ENCODE measurements at regions not wholly inside any gene's neighbourhood (a gene's known extent, or its start where the extent isn't known, plus 50 kb on each side); places are given as distances from the start of the nearest gene placed in this dataset.

- no peaks in the 10 kb centered on the region for H3K27me3 ChIP-seq (ENCODE audit: control insufficient read depth in 2 of 2, insufficient read depth in 2 of 2, low read length in 2 of 2)
- H3K27ac ChIP-seq (ENCODE audit: insufficient read depth, low read depth, low read length), result no peak overlapping the region
- no peak for FAIRE-seq
- H3K9me1 ChIP-seq (replicated peaks; ENCODE audit: control insufficient read depth, extremely low read depth, insufficient read depth, low read length), result no peaks in the 10 kb centered on the region
- H2AFZ ChIP-seq (ENCODE audit: low read depth, low read length), result no peak overlapping the region
- no peaks in the 10 kb centered on the region for H3K4me1 ChIP-seq (ENCODE audit: control insufficient read depth, extremely low read depth, insufficient read depth, low read length)
- no peak overlapping the region for H3K9ac ChIP-seq (replicated peaks; ENCODE audit: extremely low read depth, insufficient read depth, low read length)
- intact Hi-C loops (cut with micrococcal nuclease) (no loop called here), dilution Hi-C loops (cut with MboI; ENCODE audit: extremely low pct_ligation_motif_present, low sequenced_read_pairs) (no loop called here)
- POLR2A ChIA-PET, result no interaction called here
- no peak for TF ChIP-seq POLR2A (IDR thresholded peaks at IDR 0.05; ENCODE audit: low read depth, low read length)
- no peak overlapping the region for H3K4me2 ChIP-seq (ENCODE audit: insufficient read depth, low read length)
- no peaks in the 10 kb centered on the region for H3K79me2 ChIP-seq (ENCODE audit: control insufficient read depth, insufficient read depth, low read length)
- H4K20me1 ChIP-seq (replicated peaks; ENCODE audit: control insufficient read depth, extremely low read depth, insufficient read depth, low read length), result no peaks in the 10 kb centered on the region
- H3K4me3 ChIP-seq (replicated peaks in 1 of 3; ENCODE audit: insufficient read depth in 1 of 3, low read depth in 1 of 3, low read length in 3 of 3), result no peak overlapping the region
- no peaks in the 10 kb centered on the region for H3K9me3 ChIP-seq (replicated peaks; ENCODE audit: control insufficient read depth, insufficient read depth, low read length)
- BruUV-seq (replicated peaks), result no TSS peak
- DNase-seq (ENCODE audit: low read depth, low spot score), result no peak
- CTCF ChIA-PET, result no interaction called here
- no peaks in the 10 kb centered on the region for H3K36me3 ChIP-seq (ENCODE audit: control insufficient read depth in 2 of 2, extremely low read depth in 1 of 2, insufficient read depth in 2 of 2, low read length in 2 of 2)
Observed at GRCh38 chr4:1558205-1558604, 125.9 kb downstream of the FAM53A start.

- BruUV-seq (replicated peaks), result no TSS peak
- FAIRE-seq, result no peak
- H3K4me2 ChIP-seq (ENCODE audit: insufficient read depth, low read length), result no peak overlapping the region
- TF ChIP-seq EZH2 (IDR thresholded peaks at IDR 0.05; ENCODE audit: borderline replicate concordance, low read depth, low read length, severe bottlenecking) (no peak), POLR2AphosphoS5 (IDR thresholded peaks at IDR 0.05; ENCODE audit: insufficient read depth, low read depth, low read length) (no peak), MYC (IDR thresholded peaks at IDR 0.05; ENCODE audit: low read depth, low read length) (no peak)
- dilution Hi-C loops (cut with MboI; ENCODE audit: extremely low pct_ligation_motif_present, low sequenced_read_pairs) (no loop called here), intact Hi-C loops (cut with micrococcal nuclease) (no loop called here)
- no peaks in the 10 kb centered on the region for H3K79me2 ChIP-seq (ENCODE audit: control insufficient read depth, insufficient read depth, low read length)
- no peaks in the 10 kb centered on the region for H3K27me3 ChIP-seq (ENCODE audit: control insufficient read depth in 2 of 2, insufficient read depth in 2 of 2, low read length in 2 of 2)
- no peaks in the 10 kb centered on the region for H3K4me1 ChIP-seq (ENCODE audit: control insufficient read depth, extremely low read depth, insufficient read depth, low read length)
- no peak overlapping the region for H3K4me3 ChIP-seq (replicated peaks in 1 of 3; ENCODE audit: insufficient read depth in 1 of 3, low read depth in 1 of 3, low read length in 3 of 3)
- H3K9ac ChIP-seq (replicated peaks; ENCODE audit: extremely low read depth, insufficient read depth, low read length), result no peak overlapping the region
- no peaks in the 10 kb centered on the region for H3K36me3 ChIP-seq (ENCODE audit: control insufficient read depth in 2 of 2, extremely low read depth in 1 of 2, insufficient read depth in 2 of 2, low read length in 2 of 2)
- CTCF ChIA-PET, result no interaction called here
- H2AFZ ChIP-seq (ENCODE audit: low read depth, low read length), result no peak overlapping the region
- DNase-seq (ENCODE audit: low read depth, low spot score), result no peak
- no peaks in the 10 kb centered on the region for H3K9me1 ChIP-seq (replicated peaks; ENCODE audit: control insufficient read depth, extremely low read depth, insufficient read depth, low read length)
- no peaks in the 10 kb centered on the region for H4K20me1 ChIP-seq (replicated peaks; ENCODE audit: control insufficient read depth, extremely low read depth, insufficient read depth, low read length)
- H3K27ac ChIP-seq (ENCODE audit: insufficient read depth, low read depth, low read length), result no peak overlapping the region
- POLR2A ChIA-PET, result no interaction called here
- no peaks in the 10 kb centered on the region for H3K9me3 ChIP-seq (replicated peaks; ENCODE audit: control insufficient read depth, insufficient read depth, low read length)
Observed at GRCh38 chr4:1557221-1557597, 126.9 kb downstream of the FAM53A start.

All from endothelial cell of umbilical vein (primary cell).